Activated CD4-positive, alpha-beta memory T cell treated with anti-CD3 and anti-CD28 coated beads for 36 hours (primary cell): ENCODE measurements at regions not wholly inside any gene's neighbourhood (a gene's known extent, or its start where the extent isn't known, plus 50 kb on each side); places are given as distances from the start of the nearest gene placed in this dataset.

Experiments
- CTCF ChIA-PET: fragments of 350-600 bp; sonication (Branson Sonifier 250); formaldehyde crosslinking; loops from one replicate; lab custom pipeline; 2021; ENCODE audit warnings: antibody characterized with exemption, inconsistent platforms; lab: Charles Lee
- POLR2A ChIA-PET: fragments of 350-600 bp; sonication (Branson Sonifier 250); formaldehyde crosslinking; loops from one replicate; lab custom pipeline; 2021; ENCODE audit warnings: antibody characterized with exemption; lab: Charles Lee
- DNase-seq: peaks from one replicate; pipeline ENCODE4 v3.0.0-alpha.2; 2020
- H3K27ac Mint-ChIP-seq: one replicate; pipeline ENCODE4 v1.8.0; 2021; ENCODE audit warnings: mixed read lengths
- H3K27me3 Mint-ChIP-seq: one replicate; pipeline ENCODE4 v1.8.0; 2021; ENCODE audit warnings: mixed read lengths
- H3K36me3 Mint-ChIP-seq: one replicate; pipeline ENCODE4 v1.8.0; 2021; ENCODE audit warnings: mixed read lengths
- H3K4me1 Mint-ChIP-seq: one replicate; pipeline ENCODE4 v1.8.0; 2021; ENCODE audit warnings: low read depth, mixed read lengths
- H3K4me3 Mint-ChIP-seq: one replicate; pipeline ENCODE4 v1.8.0; 2021; ENCODE audit warnings: mild to moderate bottlenecking, mixed read lengths
- H3K9me3 Mint-ChIP-seq: one replicate; pipeline ENCODE4 v1.8.0; 2021; ENCODE audit warnings: mixed read lengths
- intact Hi-C: fragments of 100-400 bp; cut with micrococcal nuclease; formaldehyde crosslinking; loops from one replicate; pipeline ENCODE4 v1.15.1; 2023

GRCh38 chr9:119829186-119829585, 460.0 kb upstream of the BRINP1 start:
- H3K27ac Mint-ChIP-seq: no peak overlapping the region
- no peak for DNase-seq
- intact Hi-C loops: no loop called here
- POLR2A ChIA-PET: interaction anchor here (0.5 kb wide), 1 partner anchor 41 kb away, joined by 3 read pairs; no protein-coding TSS in a partner anchor
- no peak overlapping the region for H3K4me3 Mint-ChIP-seq
- no peaks in the 10 kb centered on the region for H3K9me3 Mint-ChIP-seq
- H3K27me3 Mint-ChIP-seq: no peaks in the 10 kb centered on the region
- CTCF ChIA-PET: no interaction called here
- no peaks in the 10 kb centered on the region for H3K4me1 Mint-ChIP-seq
- H3K36me3 Mint-ChIP-seq: no peaks in the 10 kb centered on the region

DNA sequence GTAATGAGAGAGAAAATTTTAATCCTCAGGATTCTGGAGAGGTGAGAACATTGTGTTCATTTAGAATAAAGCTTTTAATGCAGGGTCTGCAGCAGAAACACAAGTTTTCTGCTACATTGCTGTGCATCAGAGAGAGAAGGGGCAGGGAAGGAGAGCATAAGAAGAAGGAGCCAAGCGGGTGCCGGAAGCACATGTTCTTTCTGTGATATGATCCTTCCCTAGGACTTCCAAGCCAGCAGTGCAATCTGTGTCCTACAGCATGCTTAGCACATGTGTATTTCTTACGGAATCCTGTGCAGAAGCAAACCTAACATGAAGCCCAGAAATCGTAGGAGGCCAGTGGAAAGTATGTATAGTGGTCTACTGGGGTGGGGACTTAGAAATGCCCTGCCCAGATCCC, 458.3 kb upstream of the BRINP1 start:
- no peak overlapping the region for H3K27ac Mint-ChIP-seq
- POLR2A ChIA-PET: no interaction called here
- intact Hi-C loops: no loop called here
- no peaks in the 10 kb centered on the region for H3K9me3 Mint-ChIP-seq
- DNase-seq: no peak
- no peaks in the 10 kb centered on the region for H3K27me3 Mint-ChIP-seq
- H3K4me1 Mint-ChIP-seq: no peaks in the 10 kb centered on the region
- no peaks in the 10 kb centered on the region for H3K36me3 Mint-ChIP-seq
- H3K4me3 Mint-ChIP-seq: no peak overlapping the region
- CTCF ChIA-PET: no interaction called here

DNA sequence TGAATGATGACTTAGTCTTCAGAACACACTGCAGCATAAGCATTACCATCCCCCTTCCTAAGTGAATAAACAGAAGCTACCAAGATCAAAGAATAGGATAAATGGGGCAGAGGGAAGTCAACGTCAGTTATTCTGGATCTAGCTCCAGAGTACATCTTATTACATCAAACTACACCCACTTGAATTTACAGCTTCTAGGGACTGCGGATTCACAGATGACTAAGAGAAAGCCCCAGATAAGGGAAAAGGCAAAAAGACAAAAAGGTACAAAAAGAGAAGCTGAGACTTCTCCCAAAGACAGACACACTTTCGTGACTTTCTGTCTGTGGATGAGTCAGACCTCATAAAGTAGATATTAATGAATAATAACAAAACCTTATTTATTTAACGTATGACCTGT, 457.9 kb upstream of the BRINP1 start:
- intact Hi-C loops: no loop called here
- no peaks in the 10 kb centered on the region for H3K9me3 Mint-ChIP-seq
- DNase-seq: no peak
- H3K36me3 Mint-ChIP-seq: no peaks in the 10 kb centered on the region
- H3K27ac Mint-ChIP-seq: no peak overlapping the region
- no peaks in the 10 kb centered on the region for H3K4me1 Mint-ChIP-seq
- CTCF ChIA-PET: no interaction called here
- no peaks in the 10 kb centered on the region for H3K27me3 Mint-ChIP-seq
- POLR2A ChIA-PET: no interaction called here
- no peak overlapping the region for H3K4me3 Mint-ChIP-seq

- DNase-seq: no peak
- Mint-ChIP-seq H3K9me3 (no peaks in the 10 kb centered on the region), H3K4me3 (no peak overlapping the region), H3K36me3 (no peaks in the 10 kb centered on the region), H3K27me3 (no peaks in the 10 kb centered on the region), H3K27ac (no peak overlapping the region), H3K4me1 (no peaks in the 10 kb centered on the region)
- intact Hi-C loops: no loop called here
- ChIA-PET CTCF (no interaction called here), POLR2A (no interaction called here)
These were observed 449.6 kb upstream of the BRINP1 start for GRCh38 chr9:119818726-119819435.

- H3K36me3 Mint-ChIP-seq: no peaks in the 10 kb centered on the region
- intact Hi-C loops: no loop called here
- no peaks in the 10 kb centered on the region for H3K9me3 Mint-ChIP-seq
- no peaks in the 10 kb centered on the region for H3K27me3 Mint-ChIP-seq
- CTCF ChIA-PET: interaction anchor here (0.6 kb wide), 1 partner anchor 133 kb away, joined by 3 read pairs; no protein-coding TSS in a partner anchor
- H3K27ac Mint-ChIP-seq: no peak overlapping the region
- no peaks in the 10 kb centered on the region for H3K4me1 Mint-ChIP-seq
- POLR2A ChIA-PET: no interaction called here
- H3K4me3 Mint-ChIP-seq: no peak overlapping the region
- DNase-seq: no peak
These were observed 441.6 kb upstream of the BRINP1 start for GRCh38 chr9:119810645-119811429.

- Mint-ChIP-seq H3K9me3 (peaks cover 4% of the 10 kb centered on the region), H3K4me3 (no peak overlapping the region), H3K27me3 (no peaks in the 10 kb centered on the region), H3K4me1 (no peaks in the 10 kb centered on the region), H3K27ac (no peak overlapping the region), H3K36me3 (no peaks in the 10 kb centered on the region)
- no peak for DNase-seq
- POLR2A ChIA-PET: no interaction called here
- CTCF ChIA-PET: no interaction called here
- intact Hi-C loops: loop anchor here (10.0 kb wide), 1 partner anchor 1531 kb away; no protein-coding TSS in a partner anchor
These were observed 434.4 kb upstream of the BRINP1 start for GRCh38 chr9:119803679-119804078.

DNA sequence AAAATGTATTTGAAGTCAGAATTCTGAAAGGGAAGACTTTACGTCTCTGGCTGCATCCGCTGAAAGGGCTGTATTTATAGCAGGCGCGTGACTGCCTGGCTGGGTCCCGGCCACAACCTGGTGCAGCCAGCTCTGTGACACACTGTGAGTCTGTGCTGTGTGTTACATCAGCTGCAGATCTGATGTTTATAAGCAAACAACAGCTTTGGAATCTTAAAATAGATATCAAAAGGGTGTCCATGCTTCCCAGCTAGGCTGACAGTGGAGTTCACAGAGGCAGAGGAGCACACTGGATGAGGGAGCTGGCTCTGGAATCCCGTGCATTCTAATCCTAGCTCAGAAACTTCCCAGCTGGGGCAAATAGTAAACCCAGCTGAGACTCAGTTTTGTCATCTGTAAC, 433.4 kb upstream of the BRINP1 start:
- Mint-ChIP-seq H3K4me3 (no peak overlapping the region), H3K4me1 (no peaks in the 10 kb centered on the region), H3K27ac (no peak overlapping the region), H3K36me3 (no peaks in the 10 kb centered on the region), H3K9me3 (peaks cover 4% of the 10 kb centered on the region), H3K27me3 (no peaks in the 10 kb centered on the region)
- no peak for DNase-seq
- POLR2A ChIA-PET: no interaction called here
- CTCF ChIA-PET: no interaction called here
- intact Hi-C loops: loop anchor here (10.0 kb wide), 1 partner anchor 1532 kb away; no protein-coding TSS in a partner anchor

DNA sequence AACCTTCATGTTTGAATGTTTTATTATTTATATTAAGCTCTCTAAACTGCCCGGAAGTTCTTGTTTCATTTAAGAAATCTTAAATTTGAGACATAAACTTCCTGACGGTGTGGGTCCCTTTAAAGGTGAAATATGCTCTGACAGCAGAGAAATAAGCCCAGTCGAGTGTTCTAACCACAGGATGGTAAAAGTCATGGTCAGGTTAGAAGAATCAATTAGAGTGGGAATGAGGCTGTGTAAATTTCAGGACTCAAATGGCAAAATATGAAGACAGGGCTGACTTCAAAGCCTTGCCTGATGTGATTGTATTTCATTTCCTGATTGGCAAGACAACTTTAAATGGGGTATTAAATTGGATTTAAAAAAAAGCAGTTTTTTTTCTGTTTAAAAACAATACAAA, 432.9 kb upstream of the BRINP1 start:
- H3K4me1 Mint-ChIP-seq: no peaks in the 10 kb centered on the region
- CTCF ChIA-PET: no interaction called here

GRCh38 chr9:119801311-119801710, 432.1 kb upstream of the BRINP1 start:
- POLR2A ChIA-PET: no interaction called here
- H3K36me3 Mint-ChIP-seq: no peaks in the 10 kb centered on the region
- no peaks in the 10 kb centered on the region for H3K4me1 Mint-ChIP-seq
- CTCF ChIA-PET: no interaction called here
- no peak overlapping the region for H3K4me3 Mint-ChIP-seq
- intact Hi-C loops: loop anchor here (10.0 kb wide), 1 partner anchor 1533 kb away; no protein-coding TSS in a partner anchor
- no peak for DNase-seq
- H3K27me3 Mint-ChIP-seq: no peaks in the 10 kb centered on the region
- H3K9me3 Mint-ChIP-seq: peaks cover 4% of the 10 kb centered on the region
- H3K27ac Mint-ChIP-seq: no peak overlapping the region

More for the DNA sequence above, 432.9 kb upstream of the BRINP1 start:
- H3K27ac Mint-ChIP-seq: no peak overlapping the region
- H3K9me3 Mint-ChIP-seq: peaks cover 4% of the 10 kb centered on the region
- intact Hi-C loops: loop anchor here (10.0 kb wide), 1 partner anchor 1533 kb away; no protein-coding TSS in a partner anchor
- H3K36me3 Mint-ChIP-seq: no peaks in the 10 kb centered on the region
- no peaks in the 10 kb centered on the region for H3K27me3 Mint-ChIP-seq
- POLR2A ChIA-PET: no interaction called here
- DNase-seq: no peak
- no peak overlapping the region for H3K4me3 Mint-ChIP-seq

DNA sequence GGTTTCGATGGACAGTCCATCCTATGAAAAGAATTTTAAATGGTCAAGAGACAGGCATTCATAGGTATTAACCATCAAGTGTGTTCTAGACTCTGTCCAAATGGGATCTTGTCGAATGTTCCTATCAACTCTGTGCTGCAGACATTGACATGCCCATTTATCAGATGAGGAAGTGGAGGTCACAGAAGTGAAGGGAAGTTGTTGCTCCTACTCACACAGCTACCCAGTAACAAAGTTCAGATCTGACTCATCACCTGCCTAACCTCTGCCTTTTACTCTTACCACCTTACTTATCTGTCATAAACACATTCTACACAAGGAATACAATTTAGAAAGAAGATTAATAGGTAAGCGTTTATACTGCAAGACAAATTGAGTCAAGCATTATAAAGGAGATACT, 426.2 kb upstream of the BRINP1 start:
- Mint-ChIP-seq H3K4me1 (no peaks in the 10 kb centered on the region), H3K27ac (no peak overlapping the region), H3K4me3 (no peak overlapping the region), H3K9me3 (peaks cover 2% of the 10 kb centered on the region), H3K36me3 (no peaks in the 10 kb centered on the region), H3K27me3 (no peaks in the 10 kb centered on the region)
- intact Hi-C loops: no loop called here
- no peak for DNase-seq
- ChIA-PET POLR2A (no interaction called here), CTCF (no interaction called here)

DNA sequence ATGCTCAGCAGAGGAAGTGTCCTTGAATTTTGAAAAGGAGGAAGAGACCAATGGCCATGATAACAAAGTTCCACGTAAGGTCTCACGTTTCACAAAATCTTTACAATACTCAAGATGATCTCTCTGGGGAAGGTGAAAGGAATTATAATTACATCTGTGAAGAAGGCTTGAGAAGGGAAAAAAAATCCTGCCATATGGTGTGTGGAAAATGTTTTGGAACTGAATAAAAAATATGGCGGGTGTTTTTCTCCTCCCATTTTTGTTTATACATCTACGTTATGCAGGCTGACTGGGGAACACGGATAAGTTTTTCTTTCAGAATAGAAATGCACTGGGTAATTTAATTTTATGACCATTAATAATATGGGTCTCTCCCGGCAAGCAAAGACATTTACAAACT, 425.6 kb upstream of the BRINP1 start:
- Mint-ChIP-seq H3K27ac (no peak overlapping the region), H3K27me3 (no peaks in the 10 kb centered on the region), H3K9me3 (no peaks in the 10 kb centered on the region), H3K4me3 (no peak overlapping the region), H3K36me3 (no peaks in the 10 kb centered on the region), H3K4me1 (no peaks in the 10 kb centered on the region)
- intact Hi-C loops: no loop called here
- POLR2A ChIA-PET: no interaction called here
- CTCF ChIA-PET: no interaction called here
- no peak for DNase-seq

DNA sequence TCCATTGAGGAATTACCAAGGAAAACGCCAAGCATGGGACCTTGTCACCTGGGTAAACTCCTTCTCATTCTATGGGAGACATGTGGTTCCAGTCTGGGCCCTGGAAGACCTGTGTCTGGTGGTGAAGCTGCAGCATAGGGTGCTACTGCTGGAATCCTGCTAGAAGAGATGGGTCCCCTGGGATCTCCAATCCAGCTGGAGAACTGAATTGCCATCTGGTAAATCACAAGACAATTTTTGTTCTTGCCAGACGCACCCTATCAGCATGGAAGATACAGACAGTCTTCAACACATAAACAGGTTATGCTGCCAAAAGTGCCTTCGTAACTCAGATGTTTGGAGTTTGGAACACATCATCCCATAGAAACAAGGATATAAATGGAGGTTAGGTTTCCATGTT, 424.0 kb upstream of the BRINP1 start:
- intact Hi-C loops: no loop called here
- CTCF ChIA-PET: no interaction called here
- Mint-ChIP-seq H3K9me3 (no peaks in the 10 kb centered on the region), H3K36me3 (no peaks in the 10 kb centered on the region), H3K4me1 (no peaks in the 10 kb centered on the region), H3K27ac (no peak overlapping the region), H3K4me3 (no peak overlapping the region), H3K27me3 (no peaks in the 10 kb centered on the region)
- POLR2A ChIA-PET: no interaction called here
- no peak for DNase-seq
